ENCODE measurements at regions not wholly inside any gene's neighbourhood (a gene's known extent, or its start where the extent isn't known, plus 50 kb on each side); places are given as distances from the start of the nearest gene placed in this dataset.

GRCh38 chr15:100714034-100714748 is 111.8 kb downstream of the ASB7 start:
- H3K27ac ChIP-seq, result peak overlapping the region; percentile 99

GRCh38 chr15:100714749-100715342 is 112.5 kb downstream of the ASB7 start:
- ChIA-PET CTCF (no interaction called here), POLR2A (ENCODE audit: low non-redundant PET) (no interaction called here)
- TF ChIP-seq, protein P1, sequence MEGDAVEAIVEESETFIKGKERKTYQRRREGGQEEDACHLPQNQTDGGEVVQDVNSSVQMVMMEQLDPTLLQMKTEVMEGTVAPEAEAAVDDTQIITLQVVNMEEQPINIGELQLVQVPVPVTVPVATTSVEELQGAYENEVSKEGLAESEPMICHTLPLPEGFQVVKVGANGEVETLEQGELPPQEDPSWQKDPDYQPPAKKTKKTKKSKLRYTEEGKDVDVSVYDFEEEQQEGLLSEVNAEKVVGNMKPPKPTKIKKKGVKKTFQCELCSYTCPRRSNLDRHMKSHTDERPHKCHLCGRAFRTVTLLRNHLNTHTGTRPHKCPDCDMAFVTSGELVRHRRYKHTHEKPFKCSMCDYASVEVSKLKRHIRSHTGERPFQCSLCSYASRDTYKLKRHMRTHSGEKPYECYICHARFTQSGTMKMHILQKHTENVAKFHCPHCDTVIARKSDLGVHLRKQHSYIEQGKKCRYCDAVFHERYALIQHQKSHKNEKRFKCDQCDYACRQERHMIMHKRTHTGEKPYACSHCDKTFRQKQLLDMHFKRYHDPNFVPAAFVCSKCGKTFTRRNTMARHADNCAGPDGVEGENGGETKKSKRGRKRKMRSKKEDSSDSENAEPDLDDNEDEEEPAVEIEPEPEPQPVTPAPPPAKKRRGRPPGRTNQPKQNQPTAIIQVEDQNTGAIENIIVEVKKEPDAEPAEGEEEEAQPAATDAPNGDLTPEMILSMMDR (conservative IDR thresholded peaks at IDR 0.05; ENCODE audit: low read depth), result no peak
- peak overlapping the region; percentile 99 for H3K27ac ChIP-seq
- no peak for DNase-seq (ENCODE audit: low spot score)

More at GRCh38 chr15:100714034-100714748, 111.8 kb downstream of the ASB7 start:
- ChIA-PET CTCF (interaction anchor here (2.2 kb wide), 1 partner anchor 159 kb away, joined by 13 read pairs; no protein-coding TSS in a partner anchor), POLR2A (ENCODE audit: low non-redundant PET) (interaction anchor here (0.6 to 1.1 kb wide), 2 partner anchors 17 to 165 kb away, joined by 3 to 6 read pairs; partner anchors contain the start of gene ALDH1A3)
- DNase-seq (ENCODE audit: low spot score), result no peak
- TF ChIP-seq, protein P1 (conservative IDR thresholded peaks at IDR 0.05; ENCODE audit: low read depth), result no peak

DNA sequence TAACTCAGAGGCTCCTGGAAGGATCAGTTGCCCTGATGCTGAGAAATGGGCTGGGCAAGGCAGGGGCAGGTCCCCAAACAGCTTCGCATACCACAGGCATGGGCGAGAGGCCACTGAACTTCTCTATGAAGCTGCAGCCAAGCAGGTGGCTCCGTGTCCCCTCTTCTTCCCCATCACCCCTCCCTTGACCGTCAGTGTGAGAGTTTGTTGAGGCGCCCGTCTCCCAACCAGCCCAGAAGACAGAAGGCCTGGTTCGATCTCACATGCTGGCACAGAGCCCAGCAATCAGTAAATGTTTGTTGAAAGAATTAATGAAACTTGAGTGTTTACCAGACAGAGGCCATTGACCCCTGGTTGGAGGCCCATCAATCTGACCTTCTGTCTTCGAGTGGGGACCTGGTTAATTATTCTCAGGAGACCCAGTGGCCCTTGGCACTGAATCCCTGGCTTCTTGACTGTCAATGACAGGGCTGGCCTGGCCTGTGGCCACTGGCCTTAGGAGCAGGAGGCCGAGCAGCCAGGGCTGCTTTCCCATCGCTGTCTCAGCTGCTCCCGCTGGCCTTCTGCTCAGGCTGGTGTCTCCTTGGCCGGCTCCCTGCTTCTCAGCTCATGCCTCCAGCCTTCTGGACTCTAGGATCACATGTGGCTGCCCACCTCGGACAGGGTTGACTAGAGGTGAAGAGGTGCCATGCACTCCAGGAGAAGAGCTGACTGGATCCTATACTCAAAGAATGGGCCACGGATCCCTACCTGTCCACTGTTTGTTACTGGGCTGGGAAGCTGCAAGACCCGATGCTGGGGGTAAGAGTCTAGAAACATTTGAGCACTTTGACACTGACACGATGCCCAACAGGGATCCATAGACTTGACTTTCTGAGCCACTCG is 113.4 kb downstream of the ASB7 start:
- TF ChIP-seq, protein P1 (conservative IDR thresholded peaks at IDR 0.05; ENCODE audit: low read depth), result no peak
- POLR2A ChIA-PET (ENCODE audit: low non-redundant PET), result no interaction called here
- no peak for DNase-seq (ENCODE audit: low spot score)
- CTCF ChIA-PET, result interaction anchor here (0.7 kb wide), 1 partner anchor 101 kb away, joined by 4 read pairs; no protein-coding TSS in a partner anchor
- peak overlapping the region; percentile 99 for H3K27ac ChIP-seq

DNA sequence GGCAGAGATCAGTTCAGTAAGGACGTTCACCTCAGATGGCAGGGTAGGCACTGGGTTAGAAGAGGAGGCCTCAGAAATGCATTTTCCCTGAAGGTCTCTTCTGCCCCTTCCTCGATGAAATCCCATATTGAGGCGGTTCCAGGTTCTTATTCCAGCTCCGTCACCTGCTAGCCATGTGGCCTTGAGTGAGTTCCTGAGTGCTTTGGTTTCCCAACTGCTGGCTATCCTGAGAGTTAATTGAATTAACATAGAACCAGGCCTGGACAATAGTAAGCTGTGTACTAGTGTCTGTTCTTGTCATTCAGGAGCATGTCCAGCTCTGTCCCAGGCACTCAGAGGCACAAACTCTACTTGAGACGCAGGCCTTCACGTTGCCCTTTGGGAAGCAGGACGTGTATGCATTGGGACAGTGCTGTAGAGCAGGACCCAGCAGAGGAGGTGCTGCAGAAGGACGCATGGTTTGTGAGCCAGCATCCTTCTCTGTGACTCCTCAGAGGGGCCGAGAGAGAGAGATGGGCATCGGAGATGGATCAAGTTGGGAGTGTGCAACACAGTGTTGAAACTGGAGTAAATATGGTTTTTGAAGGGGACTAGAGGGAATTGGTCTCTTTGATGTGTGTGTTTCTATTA is 114.2 kb downstream of the ASB7 start:
- no peak for DNase-seq (ENCODE audit: low spot score)
- CTCF ChIA-PET, result interaction anchor here (0.7 kb wide), 1 partner anchor 102 kb away, joined by 4 read pairs; no protein-coding TSS in a partner anchor
- POLR2A ChIA-PET (ENCODE audit: low non-redundant PET), result no interaction called here
- TF ChIP-seq, protein P1 (conservative IDR thresholded peaks at IDR 0.05; ENCODE audit: low read depth), result no peak
- peak overlapping the region; percentile 99; the same call in 1 of the 2 replicates for H3K27ac ChIP-seq

GRCh38 chr15:100717596-100717995 is 115.2 kb downstream of the ASB7 start:
- H3K27ac ChIP-seq, result peak overlapping the region; percentile 61; the same call in 1 of the 2 replicates
- TF ChIP-seq, protein P1 (conservative IDR thresholded peaks at IDR 0.05; ENCODE audit: low read depth), result no peak
- no peak for DNase-seq (ENCODE audit: low spot score)
- ChIA-PET POLR2A (ENCODE audit: low non-redundant PET) (no interaction called here), CTCF (interaction anchor here (0.6 to 1.0 kb wide), 2 partner anchors 10 to 85 kb away, joined by 3 to 4 read pairs; no protein-coding TSS in a partner anchor)
